K562 (cell line): ENCODE measurements at regions not wholly inside any gene's neighbourhood (a gene's known extent, or its start where the extent isn't known, plus 50 kb on each side); places are given as distances from the start of the nearest gene placed in this dataset.

Source experiments
- ATAC-seq: fragments of 200-7000 bp; cut with Tn5 transposase; 3 replicates; pipeline ENCODE4 v1.9.1; 2020; ENCODE audit warnings: moderate library complexity
- BruUV-seq: library from RNA; stranded (reverse); fragments of 400-500 nt; replicated peaks from 2 replicates; lab custom pipeline; 2021; lab: Mats Ljungman, UMichigan
- CTCF ChIA-PET: fragments of 300-600 bp; formaldehyde crosslinking; extraction: SDS; loops from one replicate; lab custom pipeline; 2021; ENCODE audit warnings: low intra/inter-chr PET ratio; lab: Yijun Ruan, JAX
- POLR2A ChIA-PET: fragments of 300-600, 350-650 bp; sonication (Branson Sonifier 250); formaldehyde crosslinking; extraction: SDS; loops from one replicate; lab custom pipeline; 2021; ENCODE audit warnings: antibody characterized with exemption, inconsistent platforms; lab: Yijun Ruan, JAX
- DNase-seq, 4 experiments: peaks; one replicate each; pipeline versions ENCODE4 v3.0.0 to v3.0.0-alpha.2; 2011 to 2018; ENCODE audit warnings: low spot score in 3 of 4, mixed read lengths in 3 of 4; ENCODE audit errors: extremely low read depth in 1 of 4
- FAIRE-seq: peaks from 2 replicates; lab custom pipeline; 2011; peaks lifted over from hg19 to GRCh38; lab: Jason Lieb, UNC
- H2AFZ ChIP-seq: 2 replicates; pipeline ENCODE4 v1.6.0; 2011; ENCODE audit warnings: low read depth, low read length, control low read depth, inconsistent platforms
- H3K27ac ChIP-seq: fragments of 200-600 bp; 3 replicates; pipeline ENCODE4 v1.8.0; 2011; ENCODE audit warnings: low read depth, mild to moderate bottlenecking, control low read depth, inconsistent platforms, low read length, moderate library complexity, mixed read lengths; ENCODE audit errors: extremely low read depth
- H3K27me3 ChIP-seq, 2 experiments: fragments of 300-600 bp in 1 of 2; 2 replicates in 1 of 2; 3 replicates in 1 of 2; pipeline versions ENCODE4 v1.6.0 to v1.8.0; 2011; ENCODE audit warnings: inconsistent platforms in 2 of 2, low read length in 2 of 2, mild to moderate bottlenecking in 1 of 2, mixed read lengths in 1 of 2, moderate library complexity in 1 of 2; ENCODE audit not compliant: control insufficient read depth in 2 of 2, insufficient read depth in 2 of 2
- H3K36me3 ChIP-seq: fragments of 300-600 bp; 3 replicates; pipeline ENCODE4 v1.8.0; 2011; ENCODE audit warnings: mild to moderate bottlenecking, low read length, inconsistent platforms; ENCODE audit not compliant: control insufficient read depth, insufficient read depth
- H3K4me1 ChIP-seq, 2 experiments: fragments of 200-600 bp in 1 of 2; replicated peaks in 1 of 2; 2 replicates in 1 of 2; 3 replicates in 1 of 2; pipeline versions ENCODE4 v1.5.1 to v1.8.0; 2011; ENCODE audit warnings: inconsistent platforms in 2 of 2, low read length in 2 of 2, mild to moderate bottlenecking in 1 of 2, mixed read lengths in 1 of 2, moderate library complexity in 1 of 2; ENCODE audit not compliant: control insufficient read depth in 2 of 2, insufficient read depth in 2 of 2
- H3K4me2 ChIP-seq: 2 replicates; pipeline ENCODE4 v1.6.1; 2011; ENCODE audit warnings: low read length, control low read depth, inconsistent platforms, mixed read lengths; ENCODE audit not compliant: insufficient read depth
- H3K4me3 ChIP-seq: fragments of 200-600 bp; sonication (generic), shearing (Covaris generic); 2 replicates; pipeline ENCODE4 v1.5.1; 2016; ENCODE audit warnings: control low read depth, inconsistent platforms
- H3K79me2 ChIP-seq: fragments of 200-600 bp; 3 replicates; pipeline ENCODE4 v1.8.0; 2011; ENCODE audit warnings: low read length, inconsistent platforms; ENCODE audit not compliant: control insufficient read depth, insufficient read depth
- H3K9ac ChIP-seq, 2 experiments: 2 replicates each; pipeline versions ENCODE4 v1.6.0 to v1.6.1; 2011; ENCODE audit warnings: low read depth in 2 of 2, low read length in 2 of 2, control low read depth in 1 of 2, inconsistent platforms in 1 of 2, mild to moderate bottlenecking in 1 of 2, mixed read lengths in 1 of 2; ENCODE audit not compliant: insufficient read depth in 1 of 2
- H3K9me1 ChIP-seq: one replicate; pipeline ENCODE4 v1.6.0; 2011; ENCODE audit warnings: inconsistent platforms, mild to moderate bottlenecking, low read length, moderate library complexity; ENCODE audit not compliant: control insufficient read depth, insufficient read depth
- H3K9me3 ChIP-seq: replicated peaks from 2 replicates; pipeline ENCODE4 v1.5.1; 2011; ENCODE audit warnings: low read depth, low read length, inconsistent platforms; ENCODE audit not compliant: control insufficient read depth, insufficient read depth
- H4K20me1 ChIP-seq: replicated peaks from 2 replicates; pipeline ENCODE4 v1.6.1; 2011; ENCODE audit warnings: low read length, inconsistent platforms, mixed read lengths; ENCODE audit not compliant: control insufficient read depth, insufficient read depth
- ARID3A ChIP-seq: IDR thresholded peaks from 2 replicates; pipeline ENCODE4 v1.6.1; 2012; ENCODE audit warnings: low read depth, low read length, improper control_type of control experiment, borderline replicate concordance
- CBFA2T2 ChIP-seq: fragments of 450-650 bp; conservative IDR thresholded peaks from 2 replicates; pipeline ENCODE4 v1.6.1; 2017; ENCODE audit warnings: mild to moderate bottlenecking
- CBX5 ChIP-seq: IDR thresholded peaks from 2 replicates; pipeline ENCODE4 v1.6.1; 2014; ENCODE audit warnings: low read depth, borderline replicate concordance
- CREB3 ChIP-seq: fragments of 450-650 bp; conservative IDR thresholded peaks from 2 replicates; pipeline ENCODE4 v1.6.1; 2016; ENCODE audit warnings: missing genetic modification characterization, low read depth, mild to moderate bottlenecking, missing compliant biosample characterization, moderate library complexity
- FIP1L1 ChIP-seq: fragments of 200-400 bp; formaldehyde crosslinking; IDR thresholded peaks from 2 replicates; pipeline ENCODE4 v1.6.1; 2018; ENCODE audit warnings: mild to moderate bottlenecking, low read depth, low read length; ENCODE audit not compliant: poor library complexity, severe bottlenecking
- FOXP4 ChIP-seq: sonication (generic); formaldehyde crosslinking; IDR thresholded peaks from 2 replicates; pipeline ENCODE4 v1.8.0; 2022; ENCODE audit warnings: mild to moderate bottlenecking, missing genetic modification reagents, borderline replicate concordance
- GABPA ChIP-seq: fragments of 200-800 bp; sonication (Bioruptor generic); conservative IDR thresholded peaks from 2 replicates; pipeline ENCODE4 v1.6.1; 2016; ENCODE audit warnings: low read depth, missing genetic modification characterization, missing compliant biosample characterization
- LARP7 ChIP-seq: fragments of 450-650 bp; IDR thresholded peaks from 2 replicates; pipeline ENCODE4 v1.6.1; 2016
- STAT5A ChIP-seq: IDR thresholded peaks from 2 replicates; pipeline ENCODE4 v1.6.1; 2012; ENCODE audit warnings: low read length, inconsistent platforms, borderline replicate concordance
- XRCC5 ChIP-seq: fragments of 200-400 bp; formaldehyde crosslinking; IDR thresholded peaks from 2 replicates; pipeline ENCODE4 v1.6.1; 2017; ENCODE audit warnings: low read depth, mild to moderate bottlenecking, low read length
- WGBS: fragments of 100-300 bp; shearing (Covaris generic); methylation state at CpG from one replicate; pipeline ENCODE4 v1.1.6; 2016; ENCODE audit warnings: low coverage, mixed read lengths; ENCODE audit not compliant: insufficient coverage; ENCODE audit errors: missing lambda C conversion rate; 5-methylcytosine and 5-hydroxymethylcytosine counted together
- in situ Hi-C: fragments of 300-500 bp; cut with MboI; formaldehyde crosslinking; loops from 4 replicates; pipeline ENCODE4 v1.15.0; 2018; ENCODE audit warnings: inconsistent platforms, mixed read lengths
- intact Hi-C: fragments of 100-400 bp; cut with micrococcal nuclease; formaldehyde crosslinking; loops from 2 replicates; pipeline ENCODE4 v1.14.2; 2022

- ATAC-seq, result no peak
- POLR2A ChIA-PET, result no interaction called here
- TF ChIP-seq ARID3A (no peak), CREB3 (tag) (no peak), FOXP4 (CRISPR knock-in tag) (no peak), LARP7 (no peak), STAT5A (no peak), GABPA (tag) (no peak), XRCC5 (no peak), CBX5 (no peak), CBFA2T2 (no peak), FIP1L1 (no peak)
Observed at GRCh38 chr2:49351560-49351959, 197.2 kb upstream of the FSHR start.

More at GRCh38 chr2:49351560-49351959, 197.2 kb upstream of the FSHR start:
- H3K9me1 ChIP-seq, result no peaks in the 10 kb centered on the region
- intact Hi-C loops (no loop called here), in situ Hi-C loops (no loop called here)
- BruUV-seq, result no TSS peak
- no peak overlapping the region for H3K9ac ChIP-seq
- FAIRE-seq (no peak), DNase-seq (no peak)
- CTCF ChIA-PET, result no interaction called here
- H3K79me2 ChIP-seq, result no peaks in the 10 kb centered on the region
- 0% methylated on average over 4 of the region's 4 CpGs for WGBS
- no peak overlapping the region for H3K27ac ChIP-seq
- no peaks in the 10 kb centered on the region for H3K27me3 ChIP-seq
- H4K20me1 ChIP-seq, result no peaks in the 10 kb centered on the region
- no peak overlapping the region for H3K4me2 ChIP-seq
- peaks cover 2% of the 10 kb centered on the region; the same call in 1 of the 2 replicates for H3K9me3 ChIP-seq
- H2AFZ ChIP-seq, result no peak overlapping the region
- no peaks in the 10 kb centered on the region for H3K36me3 ChIP-seq
- no peak overlapping the region for H3K4me3 ChIP-seq
- H3K4me1 ChIP-seq, result no peaks in the 10 kb centered on the region
